ENCODE measurements at regions not wholly inside any gene's neighbourhood (a gene's known extent, or its start where the extent isn't known, plus 50 kb on each side); places are given as distances from the start of the nearest gene placed in this dataset.
"Not testable (repeated sequence)": the region's sequence is repeated elsewhere in the genome, so short reads cannot be mapped to it uniquely, and the experiment has no call there.

- no peak for DNase-seq (ENCODE audit: low read depth)
- in situ Hi-C loops (cut with HindIII; ENCODE audit: low pct_unique_long_range_greater_than_20kb, low sequenced_read_pairs) = no loop called here
Observed at GRCh38 chr1:103469801-103470200, 55.7 kb upstream of the RNPC3 start.

GRCh38 chr1:103467100-103467499, 58.4 kb upstream of the RNPC3 start:
- in situ Hi-C loops (cut with HindIII; ENCODE audit: low pct_unique_long_range_greater_than_20kb, low sequenced_read_pairs) = no loop called here
- no peak for DNase-seq (ENCODE audit: low read depth)

DNA sequence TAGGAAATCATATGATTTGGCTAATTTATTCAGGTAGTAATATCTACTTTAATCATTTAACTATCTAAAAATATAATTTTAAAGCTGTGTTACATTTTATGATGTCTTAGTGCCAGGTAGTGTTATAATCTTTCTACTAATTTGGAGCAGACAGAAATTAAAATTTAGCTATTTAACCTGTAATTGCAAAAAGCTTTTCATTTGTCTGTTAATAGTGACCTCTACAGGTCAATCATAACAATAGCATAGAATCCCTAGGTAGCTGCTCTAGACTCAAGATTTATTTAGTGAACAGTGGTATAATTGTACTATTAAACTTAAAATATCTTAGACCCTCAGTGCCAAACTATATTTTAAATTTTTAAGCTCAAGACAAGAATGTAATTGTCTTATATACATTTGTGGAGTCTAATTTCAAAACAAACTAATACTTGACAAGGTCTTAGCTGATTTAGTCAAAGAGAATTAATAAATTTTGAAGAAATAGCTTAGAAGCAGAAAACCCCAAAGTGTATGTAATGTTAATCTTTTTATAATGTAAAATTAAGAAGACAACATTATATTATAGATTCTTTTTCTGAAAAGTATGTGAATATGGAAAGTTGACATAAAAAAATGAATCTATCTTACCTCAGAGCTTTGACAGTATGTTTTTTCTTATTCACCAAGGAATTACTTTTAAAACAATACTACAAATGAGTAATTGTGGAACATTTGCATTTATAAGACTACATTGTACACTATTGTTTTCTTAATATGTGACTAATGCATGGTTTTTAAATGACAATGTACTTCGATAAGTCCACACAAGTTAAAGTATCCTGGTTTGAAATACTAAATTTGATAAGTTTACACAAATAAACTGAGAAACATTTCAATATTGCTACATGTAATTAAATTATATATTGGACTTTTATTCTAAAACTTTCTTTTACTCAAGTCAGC, 64.1 kb upstream of the RNPC3 start:
- DNase-seq (ENCODE audit: low read depth) = no peak
- in situ Hi-C loops (cut with HindIII; ENCODE audit: low pct_unique_long_range_greater_than_20kb, low sequenced_read_pairs) = no loop called here

DNA sequence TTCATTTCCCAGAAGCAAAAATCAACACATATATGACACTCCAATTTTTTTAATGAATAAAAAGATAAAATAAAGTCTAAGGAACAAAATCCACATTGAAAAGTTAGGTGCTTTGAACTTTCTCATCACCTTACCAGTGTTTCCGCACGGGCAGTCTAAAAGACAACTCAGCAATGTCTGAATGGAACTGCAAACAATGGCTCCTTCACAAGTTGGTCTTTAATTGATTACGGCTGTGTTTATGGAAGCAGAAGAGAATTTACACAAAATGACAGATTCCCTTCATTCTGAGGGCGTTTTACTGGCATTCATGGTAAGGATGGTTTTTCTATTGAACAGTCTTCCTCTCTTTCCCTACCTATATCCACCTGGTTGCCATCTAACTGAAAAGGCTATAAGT, 65.0 kb upstream of the RNPC3 start:
- in situ Hi-C loops (cut with HindIII; ENCODE audit: low pct_unique_long_range_greater_than_20kb, low sequenced_read_pairs) = no loop called here

DNA sequence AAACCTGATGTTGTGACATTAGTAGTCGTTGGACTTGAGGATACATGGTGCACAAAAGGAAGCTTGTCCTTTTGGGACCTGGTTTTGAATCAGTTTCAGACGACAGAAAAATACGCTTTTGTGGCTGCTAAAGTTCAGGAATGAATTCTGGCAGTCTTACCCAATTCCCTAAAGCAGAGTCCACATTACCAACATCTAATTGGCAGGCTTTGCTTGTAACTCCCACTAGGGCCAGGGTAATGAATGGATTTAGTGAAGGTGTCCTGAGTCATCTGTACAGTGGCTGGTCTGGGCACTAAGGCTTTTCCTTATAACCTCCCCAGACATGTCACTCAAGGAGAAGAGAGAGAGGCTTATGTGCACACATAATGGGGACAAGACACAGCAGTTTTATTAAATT, 66.2 kb upstream of the RNPC3 start:
- in situ Hi-C loops (cut with HindIII; ENCODE audit: low pct_unique_long_range_greater_than_20kb, low sequenced_read_pairs) = no loop called here
- DNase-seq (ENCODE audit: low read depth) = no peak

More for the DNA sequence above, 65.0 kb upstream of the RNPC3 start:
- DNase-seq (ENCODE audit: low read depth) = no peak

DNA sequence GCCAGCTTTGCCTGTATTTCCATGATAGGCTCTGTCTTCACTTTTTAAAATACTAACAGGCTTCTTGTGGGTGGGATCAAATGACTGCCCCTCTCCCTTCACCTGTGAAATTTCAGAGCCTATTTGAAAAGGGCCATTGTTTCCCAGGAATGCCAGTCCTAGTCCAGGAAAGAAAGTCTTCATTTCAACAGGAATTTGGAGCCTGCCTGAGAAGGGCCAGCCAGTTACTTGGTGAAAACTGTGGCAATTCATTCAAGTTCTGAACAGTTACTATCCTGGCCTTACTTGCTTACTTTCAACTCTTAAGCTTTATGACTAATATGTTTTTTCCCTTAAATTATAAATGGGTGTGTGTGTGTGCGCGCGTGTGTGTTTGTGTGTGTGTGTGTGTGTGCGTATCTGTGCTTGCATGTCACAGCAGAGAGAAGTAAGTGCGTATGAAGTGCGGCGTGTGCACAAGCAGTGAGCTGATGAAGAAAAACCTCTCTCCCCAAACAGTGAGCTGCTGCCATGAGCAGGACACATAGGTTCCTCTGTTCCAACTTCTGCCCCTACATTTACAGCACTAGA, 67.5 kb upstream of the RNPC3 start:
- in situ Hi-C loops (cut with HindIII; ENCODE audit: low pct_unique_long_range_greater_than_20kb, low sequenced_read_pairs) = no loop called here
- DNase-seq (ENCODE audit: low read depth) = no peak

DNA sequence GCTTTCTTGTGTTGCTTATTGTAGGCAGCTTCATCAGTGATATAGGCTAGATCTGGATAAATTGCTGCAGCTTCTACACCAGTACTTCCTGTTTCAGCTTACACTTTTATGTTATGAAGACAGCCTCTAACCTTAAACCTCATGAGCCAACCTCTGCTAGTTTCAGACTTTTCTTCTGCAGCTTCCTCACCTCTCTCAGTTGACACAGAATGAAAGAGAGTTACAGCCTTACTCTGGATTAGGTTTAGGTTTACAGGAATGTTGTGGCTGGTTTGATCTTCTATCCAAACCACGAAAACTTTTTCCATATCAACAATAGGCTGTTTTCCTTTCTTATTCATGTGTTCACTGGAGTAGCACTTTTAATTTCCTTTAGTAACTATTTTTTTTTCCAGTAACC, 76.9 kb upstream of the RNPC3 start:
- no peak for DNase-seq (ENCODE audit: low read depth)

GRCh38 chr1:103447471-103447870, 78.0 kb upstream of the RNPC3 start:
- in situ Hi-C loops (cut with HindIII; ENCODE audit: low pct_unique_long_range_greater_than_20kb, low sequenced_read_pairs) = no loop called here
- DNase-seq (ENCODE audit: low read depth) = no peak

More for the DNA sequence above, 76.9 kb upstream of the RNPC3 start:
- in situ Hi-C loops (cut with HindIII; ENCODE audit: low pct_unique_long_range_greater_than_20kb, low sequenced_read_pairs) = no loop called here

DNA sequence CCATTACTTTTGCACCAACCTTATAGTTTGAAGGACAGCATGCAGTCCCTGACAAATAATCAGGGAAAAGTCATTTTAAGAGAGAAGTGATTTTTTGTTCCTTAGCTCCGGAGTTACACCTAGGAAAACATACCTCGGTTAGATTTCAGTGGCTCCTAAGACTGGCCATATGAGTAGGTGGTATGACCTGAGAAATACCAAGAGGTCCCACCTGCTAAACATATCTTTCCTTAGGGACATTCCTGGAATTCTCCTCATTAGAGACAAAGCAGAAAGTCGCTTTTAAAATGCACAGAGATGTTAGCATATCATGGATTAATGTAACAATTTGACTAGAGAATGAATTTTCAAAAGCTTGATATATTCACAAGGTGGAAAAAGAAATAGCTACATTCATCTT, 84.2 kb upstream of the RNPC3 start:
- DNase-seq (ENCODE audit: low read depth) = no peak
- in situ Hi-C loops (cut with HindIII; ENCODE audit: low pct_unique_long_range_greater_than_20kb, low sequenced_read_pairs) = no loop called here

GRCh38 chr1:103436568-103437100, 88.9 kb upstream of the RNPC3 start:
- DNase-seq (ENCODE audit: low read depth); in situ Hi-C loops (cut with HindIII; ENCODE audit: low pct_unique_long_range_greater_than_20kb, low sequenced_read_pairs): not testable (repeated sequence)

- in situ Hi-C loops (cut with HindIII; ENCODE audit: low pct_unique_long_range_greater_than_20kb, low sequenced_read_pairs) = no loop called here
Observed at GRCh38 chr1:103435443-103435842, 90.1 kb upstream of the RNPC3 start.

DNA sequence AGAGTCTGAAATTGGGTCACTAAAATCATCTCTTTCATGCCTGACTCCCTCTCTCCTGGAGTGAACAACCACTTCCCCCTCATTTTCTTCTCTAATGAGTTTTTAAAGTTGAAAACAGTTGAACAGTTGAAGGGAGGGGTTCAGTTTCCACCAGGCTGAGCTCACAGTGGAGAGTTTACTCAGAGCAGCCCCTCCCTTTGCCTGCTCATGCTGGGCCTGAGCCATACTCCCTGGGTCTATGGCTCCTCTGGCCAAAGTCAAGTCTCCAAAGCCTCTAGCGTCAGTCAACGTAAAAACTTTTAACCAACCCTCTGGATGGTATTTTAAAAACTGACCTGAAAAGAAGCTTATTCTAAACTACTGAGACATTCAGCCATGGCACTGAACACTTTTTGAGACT, 100.8 kb upstream of the RNPC3 start:
- DNase-seq (ENCODE audit: low read depth) = no peak
- in situ Hi-C loops (cut with HindIII; ENCODE audit: low pct_unique_long_range_greater_than_20kb, low sequenced_read_pairs) = no loop called here

More at GRCh38 chr1:103435443-103435842, 90.1 kb upstream of the RNPC3 start:
- no peak for DNase-seq (ENCODE audit: low read depth)

DNA sequence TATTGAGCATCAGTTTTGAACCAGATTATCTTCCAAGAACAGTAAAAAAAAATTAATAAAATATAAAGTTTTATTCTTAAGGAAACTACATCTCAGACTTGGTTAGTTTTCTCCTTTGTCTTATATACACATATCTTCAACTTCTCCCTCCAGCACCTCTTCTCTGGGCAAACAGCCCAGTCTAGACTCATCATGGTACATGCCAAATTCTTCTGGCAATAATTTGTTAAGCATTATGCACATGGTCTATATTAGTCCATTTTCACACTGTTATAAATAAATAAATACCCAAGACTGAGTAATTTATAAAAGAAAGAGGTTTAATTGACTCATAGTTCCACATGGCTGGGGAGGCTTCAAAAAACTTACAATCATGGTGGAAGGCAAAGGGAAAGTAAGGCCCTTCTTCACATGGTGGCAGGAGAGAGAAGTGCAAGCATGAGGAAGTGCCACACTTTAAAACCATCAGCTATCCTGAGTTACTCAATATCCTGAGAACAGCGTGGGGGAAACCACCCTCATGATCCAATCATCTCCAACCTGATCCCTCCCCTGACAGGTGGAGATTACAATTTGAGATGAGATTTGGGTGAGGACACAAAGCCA, 108.7 kb upstream of the RNPC3 start:
- DNase-seq (ENCODE audit: low read depth) = no peak
- in situ Hi-C loops (cut with HindIII; ENCODE audit: low pct_unique_long_range_greater_than_20kb, low sequenced_read_pairs) = no loop called here

DNA sequence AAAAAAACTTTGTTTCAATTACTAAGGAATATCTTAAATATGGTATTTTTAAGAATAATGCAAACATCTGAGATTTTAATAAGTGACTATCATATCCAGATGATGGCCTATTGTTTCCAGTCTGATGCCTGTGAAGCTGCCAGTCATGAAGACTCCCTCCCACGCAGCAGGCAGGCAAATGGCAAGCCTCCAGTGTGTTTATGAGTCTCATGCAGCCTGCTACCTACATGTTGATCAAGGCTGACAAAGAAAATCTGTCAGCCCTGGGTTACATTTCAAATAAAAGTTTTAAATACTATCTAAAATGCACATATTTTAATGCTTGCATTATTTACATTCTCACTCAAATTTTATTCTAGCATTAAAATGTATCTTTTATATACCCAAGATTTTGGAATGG, 137.6 kb upstream of the RNPC3 start:
- in situ Hi-C loops (cut with HindIII; ENCODE audit: low pct_unique_long_range_greater_than_20kb, low sequenced_read_pairs) = no loop called here
- DNase-seq (ENCODE audit: low read depth) = no peak

DNA sequence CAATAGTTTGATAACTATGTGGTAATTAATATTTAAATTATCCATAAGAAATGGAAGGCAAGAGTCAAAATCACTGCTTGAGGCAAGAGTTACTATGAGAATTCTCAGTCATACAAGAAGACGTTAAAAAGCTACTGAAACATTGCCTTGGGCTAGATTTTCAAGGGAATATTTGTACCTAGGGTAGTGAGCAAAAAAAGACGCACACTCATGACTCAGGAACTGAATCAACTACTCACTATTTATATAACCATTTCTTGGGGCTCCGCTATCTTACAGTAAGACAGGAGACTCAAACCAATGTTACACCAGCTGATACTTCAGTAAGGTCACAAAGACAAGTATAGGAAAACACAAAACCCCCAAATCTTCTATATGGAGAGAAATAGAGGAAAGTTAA, 151.5 kb upstream of the RNPC3 start:
- in situ Hi-C loops (cut with HindIII; ENCODE audit: low pct_unique_long_range_greater_than_20kb, low sequenced_read_pairs) = no loop called here
- DNase-seq (ENCODE audit: low read depth) = no peak

GRCh38 chr1:103372866-103373265, 152.6 kb upstream of the RNPC3 start:
- no peak for DNase-seq (ENCODE audit: low read depth)
- in situ Hi-C loops (cut with HindIII; ENCODE audit: low pct_unique_long_range_greater_than_20kb, low sequenced_read_pairs) = no loop called here

DNA sequence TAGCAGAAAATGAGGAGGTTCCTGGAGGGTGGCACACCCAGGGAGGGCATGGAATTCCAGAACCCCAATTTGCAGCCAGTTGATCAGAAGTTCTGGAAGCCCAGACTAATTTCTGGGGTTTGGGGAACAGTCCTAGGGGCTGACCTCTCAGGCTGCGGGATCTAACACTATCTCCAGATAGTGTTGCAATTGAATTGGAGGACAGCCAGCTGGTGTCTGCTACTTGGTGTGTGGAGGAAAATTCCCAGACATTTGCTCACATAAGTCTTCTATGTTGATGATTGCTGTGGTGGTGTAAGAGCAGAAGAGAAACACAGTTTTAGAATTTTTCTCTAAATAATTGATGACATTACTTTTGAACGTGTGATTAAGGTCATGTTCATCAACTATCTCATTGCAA, 154.3 kb upstream of the RNPC3 start:
- in situ Hi-C loops (cut with HindIII; ENCODE audit: low pct_unique_long_range_greater_than_20kb, low sequenced_read_pairs) = no loop called here
- DNase-seq (ENCODE audit: low read depth) = no peak

- DNase-seq (ENCODE audit: low read depth) = no peak
- in situ Hi-C loops (cut with HindIII; ENCODE audit: low pct_unique_long_range_greater_than_20kb, low sequenced_read_pairs) = no loop called here
Observed at GRCh38 chr1:103367186-103367585, 158.3 kb upstream of the RNPC3 start.

- in situ Hi-C loops (cut with HindIII; ENCODE audit: low pct_unique_long_range_greater_than_20kb, low sequenced_read_pairs) = no loop called here
Observed at GRCh38 chr1:103365860-103366569, 159.5 kb upstream of the RNPC3 start.

More at GRCh38 chr1:103365860-103366569, 159.5 kb upstream of the RNPC3 start:
- DNase-seq (ENCODE audit: low read depth) = no peak
